ENCODE measurements at regions not wholly inside any gene's neighbourhood (a gene's known extent, or its start where the extent isn't known, plus 50 kb on each side); places are given as distances from the start of the nearest gene placed in this dataset.
"Not testable (repeated sequence)": the region's sequence is repeated elsewhere in the genome, so short reads cannot be mapped to it uniquely, and the experiment has no call there.

DNA sequence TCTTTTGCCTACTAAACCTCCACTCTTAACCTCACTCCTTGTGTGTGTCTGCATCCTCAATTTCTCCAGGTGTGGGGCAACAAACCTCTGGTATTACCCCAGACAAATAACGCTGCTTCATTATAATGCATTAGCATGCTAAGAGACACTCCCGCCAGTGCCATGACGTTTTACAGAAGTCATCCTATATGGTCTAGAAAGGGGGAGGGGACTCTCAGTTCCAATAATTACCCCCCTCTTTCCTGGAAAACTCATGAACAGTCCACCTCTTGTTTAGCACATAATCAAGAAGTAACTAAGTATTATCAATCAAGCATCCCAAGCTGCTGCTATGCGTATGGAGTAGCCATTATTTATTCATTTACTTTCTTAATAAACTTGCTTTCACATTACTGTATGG, 364.5 kb downstream of the TYW1 start:
- DNase-seq, result no peak

DNA sequence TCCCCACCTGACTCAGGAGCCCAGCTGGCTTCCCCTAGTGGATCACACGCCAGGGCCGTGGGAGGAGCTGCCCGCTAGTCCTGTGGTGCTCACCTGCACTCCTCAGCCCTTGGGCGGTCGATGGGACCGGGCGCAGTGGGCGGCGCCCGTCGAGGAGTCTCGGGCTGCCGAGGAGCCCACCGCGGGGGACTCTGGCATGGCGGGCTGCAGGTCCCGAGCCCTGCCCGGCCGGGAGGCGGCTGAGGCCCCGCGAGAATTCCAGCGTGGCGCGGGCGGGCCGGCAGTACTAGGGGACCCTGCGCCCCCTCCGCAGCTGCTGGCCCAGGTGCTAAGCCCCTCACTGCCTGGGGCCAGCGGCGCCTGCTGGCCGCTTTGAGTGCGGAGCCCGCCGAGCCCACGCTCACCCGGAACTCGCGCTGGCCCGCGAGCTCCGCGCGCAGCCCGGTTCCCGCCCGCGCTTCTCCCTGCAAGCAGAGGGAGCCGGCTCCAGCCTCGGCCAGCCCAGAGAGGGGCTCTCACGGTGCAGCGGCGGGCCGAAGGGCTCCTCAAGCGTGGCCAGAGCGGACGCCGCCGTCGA, 367.9 kb downstream of the TYW1 start:
- DNase-seq, result no peak

DNA sequence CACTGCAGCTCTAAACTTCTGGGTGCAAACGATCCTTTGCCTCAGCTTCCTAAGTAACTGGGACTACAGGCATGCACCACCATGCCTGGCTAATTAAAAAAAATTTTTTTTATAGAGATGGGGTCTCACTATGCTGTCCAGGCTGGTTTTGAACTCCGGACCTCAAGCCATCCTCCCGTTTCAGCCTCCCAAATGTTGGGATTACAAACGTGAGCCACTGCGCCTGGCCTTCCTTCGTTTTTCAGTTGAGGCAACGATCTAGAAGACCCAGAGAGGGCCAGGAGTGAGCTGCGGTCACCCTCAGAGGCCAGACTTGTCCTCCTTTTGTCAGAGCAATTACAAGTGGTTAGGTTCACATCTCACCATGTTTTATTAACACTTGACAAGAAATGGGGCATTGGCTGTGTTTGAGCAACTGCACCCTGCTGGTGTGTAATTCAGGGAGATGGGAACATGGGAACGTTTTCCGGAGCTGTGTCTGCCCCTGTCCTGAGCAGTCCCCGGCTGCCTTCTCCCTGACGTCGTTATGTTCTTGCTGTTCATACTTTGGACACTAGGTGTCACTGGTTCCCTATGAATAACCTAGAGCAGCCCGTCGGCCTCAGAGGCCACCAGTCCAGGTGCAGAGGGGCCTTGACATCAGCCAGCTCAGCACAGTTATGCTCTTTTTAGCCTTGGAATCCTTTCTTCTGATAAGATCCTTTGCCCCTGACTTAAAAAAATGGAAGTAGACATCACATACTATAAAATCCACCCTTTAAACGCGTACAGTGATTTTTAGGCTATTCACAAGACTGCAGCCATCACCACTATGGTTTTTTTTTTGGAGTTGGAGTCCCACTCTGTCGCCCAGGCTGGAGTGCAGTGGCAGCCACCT, 375.0 kb downstream of the TYW1 start:
- peak; percentile 94 for DNase-seq

DNA sequence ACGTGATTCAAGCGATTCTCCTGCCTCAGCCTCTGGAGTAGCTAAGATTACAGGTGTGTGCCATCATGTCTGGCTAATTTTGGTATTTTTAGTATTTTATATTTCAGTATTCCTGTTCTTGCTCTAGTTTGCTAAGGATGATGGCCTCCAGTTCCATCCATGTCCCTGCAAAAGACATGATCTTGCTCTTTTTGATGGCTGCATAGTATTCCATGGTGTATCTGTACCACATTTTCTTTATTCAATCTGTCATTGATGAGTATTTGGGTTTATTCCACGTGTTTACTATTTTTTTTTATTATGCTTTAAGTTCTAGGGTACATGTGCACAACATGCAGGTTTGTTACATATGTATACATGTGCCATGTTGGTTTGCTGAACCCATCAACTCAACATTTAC, 376.8 kb downstream of the TYW1 start:
- not testable (repeated sequence) for DNase-seq

- no peak for DNase-seq
These were observed 378.8 kb downstream of the TYW1 start for GRCh38 chr7:67375427-67375826.

DNA sequence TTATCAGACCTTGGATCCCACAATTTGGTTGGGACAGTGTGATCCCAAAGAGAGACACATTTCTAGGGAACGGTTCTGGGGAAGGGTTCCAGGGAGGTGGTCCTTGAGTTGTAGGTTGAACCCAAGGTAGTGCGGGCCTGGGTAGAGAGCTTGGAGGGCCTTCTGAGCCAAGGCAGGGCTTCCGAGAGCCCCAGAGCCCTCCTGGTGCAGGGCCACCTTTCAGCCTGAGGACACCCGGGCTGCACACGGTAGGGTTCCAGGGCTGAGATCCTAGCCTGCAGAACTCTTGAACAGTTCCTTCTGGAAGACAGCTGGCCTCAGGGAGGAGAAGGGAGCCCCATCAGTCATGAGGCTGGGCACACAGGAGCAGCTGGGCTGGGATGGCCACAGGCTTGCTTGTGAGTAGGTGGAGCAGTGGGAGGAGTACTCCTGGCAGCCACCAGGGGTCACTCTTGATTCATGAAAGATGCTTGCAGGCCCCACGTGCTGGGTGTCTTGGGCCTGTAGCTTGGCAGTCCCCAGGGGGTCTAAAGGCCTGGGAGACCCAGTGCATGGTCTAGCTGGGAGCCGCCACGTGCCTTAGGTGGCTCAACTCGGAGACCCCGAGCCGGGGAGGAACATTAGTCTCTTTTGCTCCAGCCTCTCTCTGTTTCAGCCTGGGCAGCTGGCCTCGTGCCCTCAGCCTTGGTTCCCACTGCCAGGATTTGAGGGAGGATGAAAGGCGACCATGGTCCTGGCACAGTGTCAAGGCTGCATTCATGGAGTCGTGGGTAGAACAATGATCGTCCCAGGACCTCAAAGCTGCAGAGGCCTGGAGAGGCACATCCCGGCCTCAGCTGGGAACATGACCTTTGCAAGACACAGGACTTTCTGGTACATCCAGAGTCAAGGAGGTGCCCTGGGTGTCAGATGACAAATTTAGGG, 381.6 kb downstream of the TYW1 start:
- DNase-seq, result peak; percentile 94

GRCh38 chr7:67380326-67380725, 383.7 kb downstream of the TYW1 start:
- no peak for DNase-seq

GRCh38 chr7:67380858-67381257, 384.2 kb downstream of the TYW1 start:
- no peak for DNase-seq

- no peak for DNase-seq
These were observed 391.2 kb downstream of the TYW1 start for GRCh38 chr7:67387851-67388250.

DNA sequence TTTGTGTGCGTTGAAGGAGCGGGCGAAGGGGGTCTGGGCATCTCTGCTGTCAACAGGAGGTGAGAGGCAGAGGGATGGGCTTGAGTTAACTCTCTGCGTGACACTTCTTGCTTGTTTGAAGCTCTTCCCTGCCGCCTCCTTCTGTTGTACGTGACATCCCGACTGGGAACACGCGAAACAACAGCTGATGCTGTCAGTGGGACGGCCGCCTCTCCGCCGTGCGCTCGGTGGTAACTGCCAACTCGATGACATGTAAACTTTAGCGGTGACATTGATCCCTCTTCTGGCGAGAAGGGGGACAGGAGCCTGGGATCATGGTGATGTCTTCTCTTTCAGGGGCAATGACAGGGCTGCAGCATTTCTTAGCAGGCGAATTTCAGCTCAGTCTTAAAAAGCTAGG, 394.5 kb downstream of the TYW1 start:
- DNase-seq, result no peak

DNA sequence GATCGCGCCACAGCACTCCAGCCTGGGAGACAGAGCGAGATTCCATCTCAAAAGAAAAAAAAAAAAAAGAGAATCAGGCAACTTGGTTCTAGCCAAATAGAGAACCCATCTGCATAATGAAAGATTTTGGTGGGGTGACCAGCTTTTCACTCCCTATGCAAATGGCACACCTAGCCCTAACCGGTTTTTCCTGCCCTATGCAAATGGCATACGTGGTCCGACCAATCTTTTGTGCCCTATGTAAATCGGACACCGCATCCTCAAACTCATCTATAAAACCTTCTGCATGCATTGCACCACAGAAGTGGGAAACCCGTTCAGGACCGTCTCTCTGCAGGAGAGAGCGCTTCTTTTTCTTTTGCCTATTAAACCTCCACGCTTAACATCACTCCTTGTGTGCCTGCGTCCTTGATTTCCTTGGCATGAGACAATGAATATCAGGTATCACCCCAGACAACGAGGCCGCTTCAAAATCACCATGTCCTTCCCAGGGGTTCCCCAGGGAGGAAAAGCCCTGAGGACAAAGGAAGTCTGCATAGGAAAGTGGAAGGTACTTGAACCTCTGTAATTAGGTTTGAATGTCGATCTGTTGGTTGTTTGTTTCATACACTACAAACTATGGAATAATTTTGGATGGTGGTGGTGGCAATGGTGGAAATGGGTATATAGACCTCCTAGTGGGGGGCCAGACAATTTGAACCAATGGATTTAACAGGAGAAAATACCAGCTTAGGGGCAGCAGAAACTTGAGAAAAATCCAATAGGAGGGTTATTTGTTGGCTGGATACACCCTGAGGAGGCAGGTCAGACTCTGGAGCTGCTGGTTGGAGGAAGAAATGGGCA, 396.2 kb downstream of the TYW1 start:
- DNase-seq, result peak; percentile 46

- no peak for DNase-seq
These were observed 397.3 kb downstream of the TYW1 start for GRCh38 chr7:67393903-67394302.

- DNase-seq, result no peak
These were observed 402.3 kb downstream of the TYW1 start for GRCh38 chr7:67398916-67399315.

DNA sequence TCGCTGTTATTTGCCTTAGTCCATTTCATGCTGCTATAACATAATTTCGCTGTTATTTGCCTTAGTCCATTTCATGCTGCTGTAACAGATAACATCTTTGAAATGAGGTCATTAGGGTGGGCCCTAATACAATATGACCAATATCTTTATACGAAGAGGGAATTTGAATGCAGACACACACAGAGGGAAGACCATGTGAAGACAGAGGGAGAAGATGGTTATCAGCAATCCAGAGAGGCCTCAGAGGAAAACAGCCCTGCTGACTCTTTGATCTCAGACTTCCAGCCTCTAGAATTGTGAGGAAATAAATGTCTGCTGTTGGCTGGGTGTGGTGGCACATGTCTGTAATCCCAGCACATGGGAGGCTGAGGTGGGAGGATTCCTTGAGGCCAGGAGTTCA, 404.9 kb downstream of the TYW1 start:
- peak; percentile 11 for DNase-seq

DNA sequence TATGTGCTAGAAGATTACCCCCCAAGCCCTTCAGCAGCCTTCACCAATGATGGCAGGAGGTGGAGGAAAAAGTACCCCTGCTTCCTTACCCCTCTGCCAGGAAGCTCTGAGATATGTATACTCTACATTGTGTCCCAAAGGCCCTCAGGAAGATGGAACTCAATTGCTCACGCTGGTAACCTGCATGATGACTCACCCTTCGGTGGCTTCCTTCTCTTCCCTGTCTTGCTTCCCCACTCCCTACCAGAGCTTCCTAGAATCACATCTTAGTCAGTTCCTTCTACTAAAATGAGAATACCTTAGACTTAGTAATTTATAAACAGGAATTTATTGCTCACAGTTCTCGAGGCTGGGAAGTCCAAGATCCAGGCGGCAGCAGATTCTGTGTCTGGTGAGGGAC, 405.6 kb downstream of the TYW1 start:
- DNase-seq, result no peak

DNA sequence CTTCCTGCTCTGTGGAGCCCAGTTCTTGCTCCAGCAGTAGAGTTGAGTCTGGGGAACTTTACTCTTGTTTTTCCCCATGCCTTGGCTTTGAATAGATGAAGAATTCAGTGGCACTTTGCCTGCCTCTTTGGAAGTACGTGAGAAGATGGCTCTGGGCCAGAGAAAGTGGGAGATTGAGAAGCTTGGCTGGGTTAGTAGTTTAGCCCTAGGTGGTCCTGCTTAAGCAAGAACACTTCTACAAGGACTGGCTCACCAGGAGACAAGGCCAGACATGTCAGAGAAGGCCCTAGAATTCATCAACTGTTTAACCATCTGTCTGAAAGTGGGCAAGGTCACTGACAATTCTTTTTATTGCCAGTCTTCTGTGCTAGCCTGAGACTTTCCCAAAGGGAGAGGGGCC, 410.3 kb downstream of the TYW1 start:
- peak; percentile 76 for DNase-seq

DNA sequence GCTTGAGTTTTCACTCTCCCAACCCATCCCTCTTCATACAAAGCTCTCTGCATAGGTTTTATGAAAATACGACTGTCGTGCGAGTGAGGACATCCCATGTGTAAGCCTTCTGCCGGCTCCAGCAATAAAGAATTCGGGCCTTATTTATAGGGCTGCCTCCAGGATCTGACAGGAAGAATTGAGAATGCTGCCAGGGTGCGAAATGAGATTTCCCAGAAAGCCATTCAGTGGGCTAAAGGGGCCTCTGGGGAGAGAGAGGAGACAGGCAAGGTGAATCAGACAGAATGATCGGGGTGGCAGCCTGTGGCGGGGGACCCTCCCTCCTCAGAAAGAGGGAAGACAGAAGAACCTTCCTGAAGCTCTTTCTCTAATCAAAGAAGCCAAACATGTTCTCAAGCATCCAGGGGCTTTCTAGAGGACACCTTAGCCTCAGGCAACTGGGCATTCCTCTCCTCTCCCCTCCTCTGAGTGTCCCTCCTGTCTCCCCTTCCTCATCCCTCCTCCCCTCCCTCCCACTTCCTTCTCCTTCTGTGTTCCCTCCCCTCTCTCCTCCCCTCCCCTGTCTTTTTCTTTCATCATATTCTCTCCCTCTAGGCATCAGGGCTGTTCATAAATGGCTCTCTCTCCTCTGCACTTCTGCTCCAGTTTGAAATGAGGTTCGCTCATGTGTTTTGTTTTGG, 410.9 kb downstream of the TYW1 start:
- DNase-seq, result peak; percentile 50

DNA sequence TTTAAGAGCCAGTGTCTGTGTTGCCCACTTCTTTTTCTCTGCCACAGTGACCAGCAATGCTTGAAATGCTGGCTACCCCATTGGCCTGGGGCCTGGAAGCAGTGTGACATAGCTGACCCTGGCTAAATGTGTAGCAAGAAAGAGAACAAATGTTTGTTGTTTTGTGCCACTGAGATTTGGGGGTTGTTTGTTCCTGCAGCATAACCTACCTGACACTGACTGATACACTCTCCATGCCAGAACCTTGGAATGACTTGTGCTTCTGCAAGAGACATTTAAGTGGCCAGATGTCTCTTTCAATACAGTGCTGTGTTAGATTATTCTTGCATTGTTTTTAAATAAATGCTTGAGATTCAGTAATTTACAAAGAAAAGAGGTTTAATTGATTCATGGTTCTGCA, 411.5 kb downstream of the TYW1 start:
- DNase-seq, result no peak

- DNase-seq, result peak; percentile 47
These were observed 417.0 kb downstream of the TYW1 start for GRCh38 chr7:67413670-67414069.

DNA sequence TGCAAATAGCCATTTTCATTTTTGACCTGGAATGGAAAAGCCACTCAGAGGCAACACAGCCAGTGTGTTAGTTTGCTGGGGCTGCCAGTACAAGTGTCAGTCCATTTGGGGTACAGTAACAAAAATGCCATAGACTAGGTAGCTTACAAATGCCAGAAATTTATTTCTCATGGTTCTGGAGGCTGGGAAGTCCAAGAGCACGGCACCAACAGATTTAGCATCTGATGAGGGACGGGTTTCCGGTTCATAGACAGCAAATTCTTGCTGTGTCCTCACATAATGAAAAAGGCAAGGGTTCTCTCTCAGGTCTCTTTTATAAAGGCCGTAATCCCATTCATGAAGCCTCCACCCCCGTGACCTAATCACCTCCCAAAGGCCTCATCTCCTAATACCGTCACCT, 418.2 kb downstream of the TYW1 start:
- DNase-seq, result no peak

- DNase-seq, result no peak
These were observed 426.0 kb downstream of the TYW1 start for GRCh38 chr7:67422601-67423000.

DNA sequence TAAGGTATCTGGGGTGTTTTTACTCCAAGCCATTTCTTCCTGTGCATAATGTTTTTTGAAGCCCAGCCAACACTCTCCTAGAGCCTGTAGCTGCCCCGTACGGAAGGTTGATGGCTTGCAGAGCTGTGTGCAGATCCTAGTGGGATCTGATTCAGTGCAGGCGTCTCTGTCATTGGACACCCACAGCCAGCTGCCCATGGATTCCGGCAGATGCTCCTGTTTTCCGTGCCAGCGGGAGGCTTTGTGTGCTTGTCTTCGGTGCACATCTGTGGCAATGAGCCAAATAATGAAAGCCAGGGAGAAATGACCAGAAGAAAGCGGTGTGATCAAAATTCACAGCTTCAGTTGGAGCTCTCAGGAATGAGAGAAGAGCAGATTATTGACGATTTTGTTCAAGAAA, 426.4 kb downstream of the TYW1 start:
- peak; percentile 89 for DNase-seq
